Muscle layer of duodenum (tissue), 2 donors: ENCODE measurements at regions not wholly inside any gene's neighbourhood (a gene's known extent, or its start where the extent isn't known, plus 50 kb on each side); places are given as distances from the start of the nearest gene placed in this dataset.
A peak's percentile ranks its signal among the peaks of the same experiment; 100 is the strongest.

Source experiments
- H3K27ac ChIP-seq: one replicate; pipeline ENCODE4 v1.7.0; 2013; ENCODE audit warnings: mild to moderate bottlenecking, low read length
- H3K27me3 ChIP-seq: one replicate; pipeline ENCODE4 v1.7.0; 2013; ENCODE audit warnings: low read depth, mild to moderate bottlenecking, control low read depth, low read length
- H3K36me3 ChIP-seq, 2 donors: one replicate each; pipeline ENCODE4 v1.7.0; 2013; ENCODE audit warnings: low read length in 2 of 2, control low read depth in 1 of 2, mild to moderate bottlenecking in 1 of 2; ENCODE audit not compliant: insufficient read depth in 2 of 2, control insufficient read depth in 1 of 2
- H3K4me1 ChIP-seq, 2 donors: one replicate each; pipeline ENCODE4 v1.7.0; 2013; ENCODE audit warnings: low read length in 2 of 2, mild to moderate bottlenecking in 2 of 2, control low read depth in 1 of 2, moderate library complexity in 1 of 2; ENCODE audit not compliant: insufficient read depth in 2 of 2, control insufficient read depth in 1 of 2
- H3K4me3 ChIP-seq, 2 donors: one replicate each; pipeline ENCODE4 v1.7.0; 2013; ENCODE audit warnings: low read length in 2 of 2, low read depth in 1 of 2, mild to moderate bottlenecking in 1 of 2
- H3K9me3 ChIP-seq, 2 donors: one replicate each; pipeline ENCODE4 v1.7.0; 2013; ENCODE audit warnings: low read length in 2 of 2, control low read depth in 1 of 2, mild to moderate bottlenecking in 1 of 2; ENCODE audit not compliant: control insufficient read depth in 1 of 2
- donor health status: healthy.

DNA sequence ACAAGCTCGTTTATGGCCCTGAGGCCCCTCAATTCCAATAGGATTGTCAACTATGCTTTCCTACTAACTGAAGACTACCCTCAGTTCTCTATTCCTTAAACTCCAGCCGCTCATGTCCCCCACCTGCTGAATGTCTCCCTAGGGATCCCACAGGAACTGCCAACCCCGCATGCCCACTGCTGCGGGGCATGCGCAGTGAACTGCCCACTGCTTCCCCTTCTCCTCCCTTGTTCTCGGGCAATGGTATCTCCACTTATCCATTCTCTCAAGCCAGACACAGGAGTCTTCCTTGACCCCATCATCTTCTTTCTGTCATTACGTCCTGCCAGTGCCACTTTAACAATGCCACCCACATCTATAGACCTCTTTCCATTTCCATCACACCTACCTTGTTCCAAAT, 90.0 kb downstream of the FGF18 start:
- no peak overlapping the region for H3K27ac ChIP-seq
- no peaks in the 10 kb centered on the region for H3K27me3 ChIP-seq
- H3K4me3 ChIP-seq = no peak overlapping the region
- H3K36me3 ChIP-seq = no peaks in the 10 kb centered on the region
- no peaks in the 10 kb centered on the region for H3K4me1 ChIP-seq
- H3K9me3 ChIP-seq = no peaks in the 10 kb centered on the region

DNA sequence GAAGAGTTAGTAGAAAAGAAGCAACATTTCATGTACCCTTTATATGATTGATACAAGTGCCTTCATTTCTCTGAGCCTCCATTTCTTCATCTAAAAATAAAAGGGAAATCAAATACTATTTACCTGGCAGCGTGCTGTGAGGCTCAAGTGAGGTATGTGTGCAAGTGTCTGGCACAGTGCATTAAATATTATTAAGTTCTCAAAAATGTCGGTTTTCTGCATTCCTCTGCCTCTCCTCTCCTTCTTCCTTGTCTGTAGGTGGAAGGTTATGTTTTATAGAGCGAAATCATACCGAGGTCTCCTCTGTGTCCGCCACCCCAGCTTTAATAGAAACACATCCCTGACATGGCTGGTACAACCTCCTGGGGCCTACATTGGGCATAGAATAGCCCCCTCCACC, 93.0 kb downstream of the FGF18 start:
- H3K9me3 ChIP-seq = no peaks in the 10 kb centered on the region
- H3K4me1 ChIP-seq = no peaks in the 10 kb centered on the region
- no peak overlapping the region for H3K4me3 ChIP-seq
- H3K27me3 ChIP-seq = no peaks in the 10 kb centered on the region
- H3K27ac ChIP-seq = no peak overlapping the region
- H3K36me3 ChIP-seq = no peaks in the 10 kb centered on the region

DNA sequence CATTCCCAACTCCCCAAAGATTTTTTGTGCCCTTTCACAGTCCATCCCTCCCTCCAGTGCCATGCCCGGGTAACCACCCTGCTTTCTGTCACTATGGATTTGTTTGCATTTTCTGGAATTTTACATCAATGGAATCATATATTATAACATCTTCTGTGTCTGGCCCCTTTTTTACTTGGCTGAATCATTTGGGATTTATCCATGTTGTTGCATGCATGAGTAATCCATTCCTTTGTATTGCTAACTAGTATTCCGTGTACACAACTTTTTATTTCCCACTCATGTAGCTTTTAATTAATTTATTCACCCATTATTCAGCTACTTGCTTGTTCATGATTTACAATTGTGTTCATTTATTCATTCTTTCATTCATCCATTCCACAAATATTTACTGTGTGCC, 94.1 kb downstream of the FGF18 start:
- no peaks in the 10 kb centered on the region for H3K36me3 ChIP-seq

DNA sequence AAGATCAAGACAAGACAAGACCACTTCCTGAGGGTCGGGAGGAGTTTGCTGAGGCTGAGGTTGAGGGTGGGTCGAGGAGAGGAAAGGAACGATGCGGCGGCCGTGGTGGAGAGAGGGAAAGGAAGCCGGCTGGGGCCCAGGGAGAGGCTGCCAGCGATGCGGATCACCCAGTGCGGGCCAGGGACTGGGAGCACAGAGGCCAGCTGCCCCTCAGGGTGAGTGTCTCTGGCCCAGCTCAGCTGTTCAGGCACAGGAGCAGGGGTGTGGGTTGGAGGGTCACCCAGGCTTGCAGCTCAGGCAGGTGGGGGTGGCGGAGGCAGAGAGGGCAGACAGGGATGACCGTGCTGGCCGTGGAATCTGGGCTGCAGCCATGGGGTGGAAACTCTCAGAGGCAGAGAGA, 99.5 kb downstream of the FGF18 start:
- no peaks in the 10 kb centered on the region for H3K36me3 ChIP-seq
- no peak overlapping the region for H3K4me3 ChIP-seq
- no peaks in the 10 kb centered on the region for H3K9me3 ChIP-seq
- H3K4me1 ChIP-seq = peaks cover 0 to 20% of the 10 kb centered on the region in 2 donors
- H3K27ac ChIP-seq = no peak overlapping the region
- H3K27me3 ChIP-seq = no peaks in the 10 kb centered on the region

More for the DNA sequence above, 94.1 kb downstream of the FGF18 start:
- Histone ChIP-seq H3K27ac (no peak overlapping the region), H3K27me3 (no peaks in the 10 kb centered on the region), H3K4me1 (no peaks in the 10 kb centered on the region), H3K4me3 (no peak overlapping the region), H3K9me3 (no peaks in the 10 kb centered on the region)

DNA sequence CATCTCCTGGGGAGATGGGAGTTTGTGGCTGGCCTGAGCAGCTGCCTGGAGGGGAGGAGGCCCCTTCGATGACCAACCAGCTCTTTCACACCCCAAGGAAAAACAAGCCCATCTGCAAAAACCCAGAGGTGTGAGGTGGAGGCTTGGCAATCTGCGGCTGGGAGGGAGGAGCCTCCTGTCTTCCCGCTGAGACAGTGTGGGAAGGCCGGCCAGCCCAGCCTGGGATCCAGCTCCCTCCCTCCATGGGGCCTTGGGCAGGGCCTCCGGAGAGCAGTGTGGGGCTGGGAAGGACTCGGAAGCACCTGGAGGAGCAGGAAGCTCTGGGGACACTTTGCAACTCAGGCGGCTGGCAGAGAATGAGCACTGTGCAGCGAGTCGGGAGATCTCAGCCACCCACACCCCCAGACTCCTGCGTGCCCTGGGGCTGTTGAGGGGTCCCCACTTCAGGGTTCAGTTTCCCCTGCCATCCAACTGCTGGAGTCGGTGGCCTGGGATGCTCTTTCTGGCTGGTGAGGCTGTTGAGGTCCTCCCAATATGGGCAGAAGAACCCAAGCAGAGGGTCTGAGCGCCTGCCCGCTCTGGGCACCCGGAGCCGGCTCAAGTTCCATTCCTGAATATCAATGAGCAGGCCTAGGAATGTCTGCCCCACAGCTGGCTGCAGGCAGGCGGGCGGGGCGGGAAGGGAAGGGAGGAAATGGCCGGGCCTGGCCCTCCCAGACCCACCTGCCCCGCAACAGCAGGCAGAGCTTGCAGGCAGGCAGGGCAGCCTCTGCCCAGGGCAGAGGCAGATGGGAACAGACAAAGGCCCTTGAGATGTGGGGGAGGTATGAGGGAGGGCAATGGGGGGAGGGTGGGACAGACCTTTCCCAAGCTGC, 101.1 kb downstream of the FGF18 start:
- Histone ChIP-seq H3K27ac (no peak overlapping the region), H3K27me3 (no peaks in the 10 kb centered on the region), H3K36me3 (no peaks in the 10 kb centered on the region), H3K4me1 (peaks cover 0 to 32% of the 10 kb centered on the region in 2 donors), H3K4me3 (no peak overlapping the region), H3K9me3 (no peaks in the 10 kb centered on the region)

DNA sequence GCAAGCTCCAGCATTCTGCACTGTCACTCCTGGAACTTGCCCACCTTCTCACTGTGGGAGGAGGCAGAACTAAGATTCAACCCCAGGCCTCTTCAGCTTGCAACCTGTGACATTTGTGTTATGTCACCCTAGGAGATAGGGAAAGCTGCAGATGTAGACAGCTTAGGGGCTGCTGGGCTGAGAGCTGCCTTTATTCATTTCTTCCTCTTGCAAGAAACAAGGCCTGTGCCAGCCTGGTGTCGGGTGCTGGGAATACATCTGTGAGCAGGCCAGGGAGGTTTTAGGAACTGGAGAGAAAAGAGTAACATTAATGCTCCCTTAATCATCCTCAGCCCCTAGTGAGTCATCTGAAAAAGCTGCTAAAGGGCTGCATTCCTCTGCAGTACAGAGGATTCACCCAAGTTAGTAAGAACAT, 101.8 kb downstream of the FGF18 start:
- peaks cover 0 to 32% of the 10 kb centered on the region in 2 donors for H3K4me1 ChIP-seq
- no peaks in the 10 kb centered on the region for H3K27me3 ChIP-seq
- peak overlapping the region; percentile 18 for H3K27ac ChIP-seq
- no peaks in the 10 kb centered on the region for H3K36me3 ChIP-seq
- H3K9me3 ChIP-seq = no peaks in the 10 kb centered on the region
- no peak overlapping the region for H3K4me3 ChIP-seq

DNA sequence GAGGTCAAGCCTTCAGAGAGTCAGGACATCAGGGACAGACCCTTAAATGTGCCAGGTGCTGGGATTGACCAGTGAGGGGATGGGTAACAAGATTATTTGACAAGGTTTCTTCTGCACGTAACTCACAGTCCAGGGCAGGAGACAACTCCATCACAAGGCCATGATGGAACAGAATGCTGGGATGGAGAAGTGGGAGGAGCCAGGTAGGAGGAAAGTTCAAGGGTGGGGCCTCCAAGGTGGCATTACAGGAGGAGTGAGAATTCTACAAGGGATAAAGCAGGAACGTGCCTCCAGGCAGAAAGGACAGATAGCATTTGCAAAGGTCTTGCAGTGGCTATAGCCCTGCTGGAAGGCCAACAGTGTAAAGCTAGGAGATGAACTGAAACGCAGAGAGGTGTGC, 102.2 kb downstream of the FGF18 start:
- Histone ChIP-seq H3K27ac (peak overlapping the region; percentile 18), H3K4me1 (peaks cover 0 to 32% of the 10 kb centered on the region in 2 donors), H3K9me3 (no peaks in the 10 kb centered on the region), H3K27me3 (no peaks in the 10 kb centered on the region), H3K4me3 (no peak overlapping the region), H3K36me3 (no peaks in the 10 kb centered on the region)

DNA sequence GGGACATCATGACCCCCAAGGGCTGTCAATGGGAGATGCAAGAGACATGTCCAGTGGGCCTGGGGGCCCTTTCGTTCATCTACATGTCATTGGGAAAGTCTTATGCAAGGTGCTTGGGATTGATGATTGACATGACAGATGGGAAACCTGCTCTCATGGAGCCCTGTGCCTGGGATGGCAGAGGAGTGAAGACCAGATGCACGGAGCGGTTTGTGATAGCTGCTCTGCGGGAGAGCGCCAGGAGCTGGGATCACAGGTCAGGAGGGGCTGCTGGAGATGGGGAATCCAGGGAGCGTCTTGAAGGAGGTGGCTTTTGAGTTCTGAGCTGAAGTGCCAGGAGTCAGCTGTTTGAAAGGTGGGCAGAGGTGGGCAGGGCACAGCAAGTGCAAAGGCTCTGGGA, 104.3 kb downstream of the FGF18 start:
- no peaks in the 10 kb centered on the region for H3K9me3 ChIP-seq
- H3K27me3 ChIP-seq = no peaks in the 10 kb centered on the region
- H3K36me3 ChIP-seq = no peaks in the 10 kb centered on the region
- no peak overlapping the region for H3K27ac ChIP-seq
- H3K4me1 ChIP-seq = peaks cover 0 to 32% of the 10 kb centered on the region in 2 donors
- H3K4me3 ChIP-seq = no peak overlapping the region

DNA sequence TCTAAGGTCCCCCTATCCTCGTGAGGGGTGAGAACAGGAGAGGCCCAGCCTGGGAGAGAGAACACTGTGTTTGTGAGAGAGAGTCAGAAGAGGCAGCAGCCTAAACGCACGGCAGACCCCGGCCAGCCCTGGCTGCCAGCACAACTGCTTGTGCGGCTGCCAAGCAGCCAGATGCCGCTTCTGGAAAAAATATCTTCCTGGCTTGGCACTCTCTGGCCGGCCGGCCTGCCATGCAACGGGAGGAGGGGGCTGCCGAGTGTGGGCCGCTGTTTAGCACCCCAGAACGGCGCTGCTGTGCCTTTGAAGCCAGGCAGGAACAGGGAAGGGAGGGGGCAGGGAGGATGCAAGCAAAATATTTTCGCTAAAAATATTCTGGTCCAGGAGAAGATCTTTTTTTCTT, 105.0 kb downstream of the FGF18 start:
- Histone ChIP-seq H3K4me3 (no peak overlapping the region), H3K27ac (no peak overlapping the region), H3K27me3 (no peaks in the 10 kb centered on the region), H3K36me3 (no peaks in the 10 kb centered on the region), H3K4me1 (peaks cover 0 to 32% of the 10 kb centered on the region in 2 donors), H3K9me3 (no peaks in the 10 kb centered on the region)

DNA sequence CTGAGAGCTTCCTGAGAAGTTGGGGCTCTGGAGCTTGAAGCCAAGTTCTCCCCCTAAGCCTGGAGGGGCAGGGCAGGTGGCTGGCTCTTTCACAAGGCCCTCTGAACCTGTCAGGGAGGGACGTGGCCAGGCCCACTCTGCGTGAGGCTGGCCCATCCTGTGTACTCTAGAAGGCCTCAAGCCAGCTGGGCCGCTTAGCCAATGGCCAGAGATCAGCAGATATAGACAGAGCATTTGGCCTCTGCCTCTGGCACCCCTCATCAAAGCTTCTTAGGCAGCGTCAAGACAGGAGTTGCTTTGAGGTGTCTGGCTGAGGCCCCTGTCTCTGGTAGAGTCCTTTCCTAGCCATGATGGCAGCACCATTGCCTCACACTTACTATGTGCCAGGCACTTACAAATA, 105.6 kb downstream of the FGF18 start:
- no peaks in the 10 kb centered on the region for H3K9me3 ChIP-seq
- peaks cover 0 to 30% of the 10 kb centered on the region in 2 donors for H3K4me1 ChIP-seq
- no peak overlapping the region for H3K27ac ChIP-seq
- no peak overlapping the region for H3K4me3 ChIP-seq
- H3K36me3 ChIP-seq = no peaks in the 10 kb centered on the region
- no peaks in the 10 kb centered on the region for H3K27me3 ChIP-seq

DNA sequence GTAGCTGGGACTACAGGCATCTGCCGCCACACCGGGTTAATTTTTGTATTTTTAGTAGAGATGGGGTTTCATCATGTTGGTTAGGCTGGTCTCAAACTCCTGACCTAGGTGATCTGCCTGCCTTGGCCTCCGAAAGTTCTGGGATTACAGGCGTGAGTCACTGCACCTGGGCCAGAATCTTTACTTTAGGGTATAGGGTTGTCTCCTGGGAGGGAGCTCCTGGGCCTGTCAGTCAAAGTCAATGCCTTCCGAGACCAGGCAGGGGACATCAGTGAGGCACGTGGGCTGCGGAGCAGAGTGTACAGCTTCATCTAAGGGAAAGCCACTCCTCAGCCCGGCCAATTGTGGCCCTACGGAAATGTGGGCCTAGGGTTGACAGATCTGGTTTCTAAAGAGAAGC, 108.6 kb downstream of the FGF18 start:
- H3K27me3 ChIP-seq = no peaks in the 10 kb centered on the region
- H3K9me3 ChIP-seq = no peaks in the 10 kb centered on the region
- no peak overlapping the region for H3K27ac ChIP-seq
- no peak overlapping the region for H3K4me3 ChIP-seq
- no peaks in the 10 kb centered on the region for H3K36me3 ChIP-seq
- H3K4me1 ChIP-seq = peaks cover 0 to 11% of the 10 kb centered on the region in 2 donors
